HG03139 (cell line): ENCODE measurements at regions not wholly inside any gene's neighbourhood (a gene's known extent, or its start where the extent isn't known, plus 50 kb on each side); places are given as distances from the start of the nearest gene placed in this dataset.
"Not testable (repeated sequence)": the region's sequence is repeated elsewhere in the genome, so short reads cannot be mapped to it uniquely, and the experiment has no call there.

Experiments
- ATAC-seq: cut with Tn5 transposase; IDR thresholded peaks from one replicate; pipeline ENCODE4 v1.9.1; 2021; ENCODE audit not compliant: unreplicated experiment

GRCh38 chrX:65331371-65331770 lies 203.2 kb downstream of the LAS1L start:
- no peak for ATAC-seq

- no peak for ATAC-seq
Observed at GRCh38 chrX:65300104-65300809, 234.3 kb downstream of the LAS1L start.

- ATAC-seq: not testable (repeated sequence)
Observed at GRCh38 chrX:65282905-65283304, 251.7 kb downstream of the LAS1L start.

GRCh38 chrX:65273152-65273551 lies 261.4 kb downstream of the LAS1L start:
- no peak for ATAC-seq

GRCh38 chrX:65266482-65266881 lies 268.1 kb downstream of the LAS1L start:
- ATAC-seq: no peak

GRCh38 chrX:65253817-65254216 lies 277.6 kb upstream of the ZC4H2 start:
- no peak for ATAC-seq

- no peak for ATAC-seq
Observed at GRCh38 chrX:65241059-65241721, 264.9 kb upstream of the ZC4H2 start.

- no peak for ATAC-seq
Observed at GRCh38 chrX:65203545-65203944, 227.3 kb upstream of the ZC4H2 start.

GRCh38 chrX:65196758-65197360 lies 220.6 kb upstream of the ZC4H2 start:
- no peak for ATAC-seq

GRCh38 chrX:65195621-65196020 lies 219.4 kb upstream of the ZC4H2 start:
- no peak for ATAC-seq

GRCh38 chrX:65194547-65194946 lies 218.3 kb upstream of the ZC4H2 start:
- no peak for ATAC-seq

- not testable (repeated sequence) for ATAC-seq
Observed at GRCh38 chrX:65163325-65163724, 187.1 kb upstream of the ZC4H2 start.

GRCh38 chrX:65148232-65148631 lies 172.0 kb upstream of the ZC4H2 start:
- ATAC-seq: no peak

GRCh38 chrX:65136424-65136823 lies 160.2 kb upstream of the ZC4H2 start:
- ATAC-seq: no peak

- no peak for ATAC-seq
Observed at GRCh38 chrX:65127842-65128241, 151.6 kb upstream of the ZC4H2 start.

GRCh38 chrX:65098851-65099250 lies 122.6 kb upstream of the ZC4H2 start:
- no peak for ATAC-seq

GRCh38 chrX:65093658-65094057 lies 117.4 kb upstream of the ZC4H2 start:
- no peak for ATAC-seq

GRCh38 chrX:65073233-65073632 lies 97.0 kb upstream of the ZC4H2 start:
- ATAC-seq: no peak

GRCh38 chrX:65072590-65072989 lies 96.3 kb upstream of the ZC4H2 start:
- no peak for ATAC-seq

GRCh38 chrX:65058626-65059025 lies 82.4 kb upstream of the ZC4H2 start:
- ATAC-seq: not testable (repeated sequence)

GRCh38 chrX:65045001-65045400 lies 68.8 kb upstream of the ZC4H2 start:
- no peak for ATAC-seq

- peak; percentile 41 for ATAC-seq
Observed at GRCh38 chrX:65035446-65035770, 59.2 kb upstream of the ZC4H2 start.
